ENCODE measurements at regions not wholly inside any gene's neighbourhood (a gene's known extent, or its start where the extent isn't known, plus 50 kb on each side); places are given as distances from the start of the nearest gene placed in this dataset.

- no peak overlapping the region for H3K4me3 ChIP-seq (ENCODE audit: low read depth, low read length)
- TF ChIP-seq CTCF (IDR thresholded peaks at IDR 0.05; ENCODE audit: low read depth, low read length) = no peak
Observed at GRCh38 chr17:12457493-12457892, 208.2 kb upstream of the MYOCD start.

GRCh38 chr17:12459736-12460135, 206.0 kb upstream of the MYOCD start:
- H3K4me3 ChIP-seq (ENCODE audit: low read depth, low read length) = no peak overlapping the region
- TF ChIP-seq CTCF (IDR thresholded peaks at IDR 0.05; ENCODE audit: low read depth, low read length) = no peak

- TF ChIP-seq CTCF (IDR thresholded peaks at IDR 0.05; ENCODE audit: low read depth, low read length) = no peak
- no peak overlapping the region for H3K4me3 ChIP-seq (ENCODE audit: low read depth, low read length)
Observed at GRCh38 chr17:12463102-12463501, 202.6 kb upstream of the MYOCD start.

GRCh38 chr17:12472252-12473173, 193.2 kb upstream of the MYOCD start:
- no peak for TF ChIP-seq CTCF (IDR thresholded peaks at IDR 0.05; ENCODE audit: low read depth, low read length)
- no peak overlapping the region for H3K4me3 ChIP-seq (ENCODE audit: low read depth, low read length)

- H3K4me3 ChIP-seq (ENCODE audit: low read depth, low read length) = no peak overlapping the region
- no peak for TF ChIP-seq CTCF (IDR thresholded peaks at IDR 0.05; ENCODE audit: low read depth, low read length)
Observed at GRCh38 chr17:12478311-12478710, 187.4 kb upstream of the MYOCD start.

- no peak overlapping the region for H3K4me3 ChIP-seq (ENCODE audit: low read depth, low read length)
- TF ChIP-seq CTCF (IDR thresholded peaks at IDR 0.05; ENCODE audit: low read depth, low read length) = no peak
Observed at GRCh38 chr17:12485361-12485906, 180.3 kb upstream of the MYOCD start.

GRCh38 chr17:12489325-12489724, 176.4 kb upstream of the MYOCD start:
- no peak for TF ChIP-seq CTCF (IDR thresholded peaks at IDR 0.05; ENCODE audit: low read depth, low read length)
- H3K4me3 ChIP-seq (ENCODE audit: low read depth, low read length) = no peak overlapping the region

All from WI38 (cell line).